ENCODE measurements at regions not wholly inside any gene's neighbourhood (a gene's known extent, or its start where the extent isn't known, plus 50 kb on each side); places are given as distances from the start of the nearest gene placed in this dataset.

- DNase-seq (ENCODE audit: low spot score): no peak
Observed at GRCh38 chr10:4109469-4109868, 324.5 kb upstream of the KLF6 start.

GRCh38 chr10:4108693-4109092 is 323.7 kb upstream of the KLF6 start:
- DNase-seq (ENCODE audit: low spot score): no peak

DNA sequence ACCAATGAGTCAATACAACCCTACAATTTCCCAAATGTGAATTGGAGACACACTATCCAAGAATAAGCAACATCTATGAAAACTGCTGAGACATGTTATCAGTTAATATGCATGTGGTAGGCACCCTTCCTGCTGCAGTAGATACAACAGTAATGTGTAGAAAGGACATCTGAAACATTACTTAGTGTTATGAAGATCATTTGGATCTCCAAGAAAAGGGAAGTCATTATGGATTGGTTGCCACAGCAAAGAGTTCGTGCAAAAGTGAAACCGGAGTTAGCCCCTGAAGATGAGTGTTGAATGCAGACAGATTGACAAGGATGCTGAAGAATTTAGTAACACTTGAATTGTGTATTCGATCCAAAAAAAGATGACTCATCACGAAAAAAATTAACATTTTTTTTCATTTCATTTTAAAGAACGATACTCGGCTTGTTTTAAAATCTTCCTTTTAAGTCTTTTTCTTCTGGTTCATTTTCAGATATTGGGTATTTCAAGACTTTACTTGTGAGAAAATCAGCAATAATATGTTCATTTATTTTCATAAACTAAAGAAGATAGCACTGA is 322.4 kb upstream of the KLF6 start:
- DNase-seq (ENCODE audit: low spot score): no peak

GRCh38 chr10:4103603-4104002 is 318.6 kb upstream of the KLF6 start:
- DNase-seq (ENCODE audit: low spot score): no peak

- no peak for DNase-seq (ENCODE audit: low spot score)
Observed at GRCh38 chr10:4102802-4103344, 317.9 kb upstream of the KLF6 start.

GRCh38 chr10:4101918-4102654 is 317.1 kb upstream of the KLF6 start:
- DNase-seq (ENCODE audit: low spot score): no peak

DNA sequence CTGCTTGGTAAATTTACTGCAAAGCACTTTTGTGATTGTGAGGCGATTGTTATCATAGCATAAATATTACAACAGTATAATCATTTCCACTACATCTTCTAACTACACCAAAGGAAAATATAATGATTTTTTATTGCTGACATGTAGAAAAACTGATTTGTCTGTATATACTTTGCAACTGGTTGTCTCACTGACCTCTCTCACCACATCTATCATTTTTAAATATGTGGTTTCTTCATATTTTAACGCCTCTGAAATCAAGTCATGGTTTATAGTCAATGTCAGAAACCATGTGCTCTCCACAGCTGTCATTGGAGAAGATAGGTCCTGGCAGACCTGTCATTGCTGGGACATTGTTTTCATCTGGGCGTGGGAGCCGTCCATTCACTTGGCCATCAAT is 315.4 kb upstream of the KLF6 start:
- DNase-seq (ENCODE audit: low spot score): no peak

DNA sequence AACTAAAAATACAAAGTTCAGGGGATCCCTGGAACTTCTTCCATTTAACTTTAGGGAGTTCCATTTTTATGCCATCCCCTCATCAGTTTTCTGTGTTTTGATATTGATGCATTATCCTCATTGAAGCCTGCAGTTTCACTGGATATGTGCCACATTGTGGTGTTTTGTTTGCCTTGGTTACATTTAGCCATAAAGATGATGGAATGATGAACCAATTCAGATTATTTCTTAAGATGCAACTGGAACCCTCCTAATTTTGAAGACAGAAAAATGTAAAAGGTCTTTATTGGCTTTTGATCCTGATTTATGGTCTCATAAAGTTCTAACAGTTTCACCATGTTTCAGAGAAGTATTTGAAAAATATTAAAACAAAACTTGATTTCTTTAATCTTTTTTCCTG is 314.2 kb upstream of the KLF6 start:
- DNase-seq (ENCODE audit: low spot score): no peak

DNA sequence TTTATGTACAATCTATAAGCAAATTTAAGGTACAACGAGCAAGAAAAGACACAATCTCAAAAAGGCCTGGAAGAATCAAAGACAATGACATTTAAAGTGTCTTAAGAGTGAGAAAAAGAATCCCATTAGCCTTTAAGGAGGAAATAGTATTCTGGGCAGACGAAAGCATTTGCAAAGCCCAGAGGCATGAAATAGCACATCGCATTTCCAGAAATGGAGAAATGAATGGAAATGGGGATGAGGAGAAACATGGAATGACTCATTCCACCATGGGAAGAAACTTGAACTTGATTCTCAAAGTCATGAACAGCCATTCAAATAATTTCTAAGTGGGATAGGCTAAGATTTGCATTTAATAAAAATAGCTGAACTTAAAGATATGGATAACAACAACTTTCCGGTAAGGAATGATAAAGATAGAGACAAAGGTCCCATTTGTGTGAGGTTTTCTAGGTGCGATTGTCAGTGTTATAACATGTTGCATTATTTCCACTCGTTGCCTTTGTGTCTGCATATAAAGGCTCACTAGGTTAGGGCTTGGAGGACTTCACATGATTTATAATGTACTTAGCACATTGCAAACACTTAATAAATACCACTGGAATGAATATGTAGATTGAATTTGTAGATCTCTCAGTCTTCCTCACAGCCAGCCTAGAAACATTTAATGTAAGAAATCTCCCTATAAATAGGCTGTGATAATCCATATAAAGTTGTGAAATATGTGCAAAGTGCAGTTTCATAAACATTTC is 310.3 kb upstream of the KLF6 start:
- no peak for DNase-seq (ENCODE audit: low spot score)

DNA sequence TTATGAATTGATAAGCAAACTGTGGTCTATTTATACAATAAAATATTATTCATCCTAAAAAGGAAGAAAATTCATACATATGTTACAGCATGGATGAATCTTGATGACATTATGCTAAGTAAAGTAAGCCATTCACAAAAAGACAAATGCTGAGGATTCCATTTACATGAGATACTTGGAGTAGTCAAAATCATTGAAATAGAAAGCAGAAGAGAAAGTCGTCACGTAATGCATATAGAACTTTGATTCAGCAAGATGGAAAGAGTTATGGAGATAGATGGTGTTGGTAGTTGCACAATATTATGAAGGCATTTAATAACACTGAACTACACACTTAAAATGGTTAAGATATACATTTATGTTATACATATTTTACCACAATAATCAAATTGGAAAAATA is 309.7 kb upstream of the KLF6 start:
- no peak for DNase-seq (ENCODE audit: low spot score)

GRCh38 chr10:4093438-4093837 is 308.4 kb upstream of the KLF6 start:
- DNase-seq (ENCODE audit: low spot score): no peak

DNA sequence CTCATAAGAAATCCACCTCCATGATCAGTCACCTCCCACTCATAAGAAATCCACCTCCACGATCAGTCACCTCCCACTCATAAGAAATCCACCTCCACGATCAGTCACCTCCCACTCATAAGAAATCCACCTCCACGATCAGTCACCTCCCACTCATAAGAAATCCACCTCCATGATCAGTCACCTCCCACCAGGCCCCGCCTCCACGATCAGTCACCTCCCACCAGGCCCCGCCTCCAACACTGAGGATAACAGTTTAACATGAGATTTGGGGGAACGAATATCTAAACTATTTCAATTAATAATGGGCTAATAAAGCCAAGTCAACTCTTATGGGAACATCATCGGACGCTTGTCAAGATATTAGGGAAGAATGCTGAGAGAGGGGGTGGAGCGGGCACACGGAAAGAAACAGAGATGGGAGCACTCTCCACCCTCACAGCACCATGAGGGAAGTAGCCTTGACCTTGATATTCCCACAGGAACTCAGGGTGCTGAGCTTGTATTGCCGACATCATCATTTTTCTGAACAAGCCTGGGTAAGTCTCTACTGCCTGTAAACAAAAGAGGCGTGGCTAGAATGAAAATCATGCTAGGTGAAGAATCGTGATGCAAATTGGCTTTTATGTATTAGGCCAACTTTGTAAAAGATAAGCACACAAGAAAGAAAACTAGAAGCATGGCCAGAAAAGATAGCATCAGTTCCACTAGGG is 303.5 kb upstream of the KLF6 start:
- DNase-seq (ENCODE audit: low spot score): no peak

GRCh38 chr10:4086131-4086898 is 301.3 kb upstream of the KLF6 start:
- no peak for DNase-seq (ENCODE audit: low spot score)

DNA sequence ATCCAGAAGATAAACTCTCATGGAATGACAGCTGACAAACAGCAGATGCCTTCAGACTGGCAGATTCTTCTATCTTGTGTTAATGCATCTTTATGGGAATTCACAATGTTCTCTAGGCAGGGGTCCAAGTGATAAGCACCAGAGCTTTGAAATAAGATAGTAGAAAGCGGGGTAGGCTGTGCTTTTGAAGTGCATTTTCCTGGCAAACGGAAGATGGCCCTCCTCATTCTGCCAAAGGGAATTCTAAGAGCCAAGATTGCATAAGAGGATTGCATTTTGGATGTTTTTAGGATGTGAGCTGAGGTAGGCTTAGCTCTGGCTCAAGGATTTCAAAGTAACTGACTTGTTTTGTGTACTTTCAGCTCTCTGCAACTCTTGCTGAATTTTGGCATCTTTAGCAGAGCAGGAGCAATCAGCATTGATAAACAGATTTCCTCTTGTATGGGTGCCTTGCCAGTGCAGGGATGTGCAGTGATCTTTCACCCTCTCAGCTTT is 298.5 kb upstream of the KLF6 start:
- no peak for DNase-seq (ENCODE audit: low spot score)

DNA sequence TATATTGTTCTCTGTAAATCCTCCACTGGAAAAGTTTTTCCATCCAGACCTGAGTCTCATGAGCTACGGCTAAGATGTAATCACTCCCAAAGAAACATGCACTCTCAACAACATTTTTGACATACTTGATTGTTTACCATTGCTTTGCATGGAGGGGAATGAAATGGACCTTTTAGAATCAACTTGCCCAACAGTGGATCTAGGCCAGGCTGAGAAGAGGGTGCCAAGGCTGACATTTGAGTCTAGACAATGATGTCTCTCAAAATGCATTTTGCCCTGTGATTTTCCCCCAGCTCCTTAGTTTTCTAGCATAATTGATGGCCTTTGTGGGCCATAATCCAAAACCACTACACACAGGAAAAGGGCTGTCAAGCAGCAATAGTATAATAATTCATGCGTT is 297.9 kb upstream of the KLF6 start:
- DNase-seq (ENCODE audit: low spot score): no peak

- DNase-seq (ENCODE audit: low spot score): no peak
Observed at GRCh38 chr10:4081685-4082111, 296.7 kb upstream of the KLF6 start.

GRCh38 chr10:4080225-4080805 is 295.3 kb upstream of the KLF6 start:
- DNase-seq (ENCODE audit: low spot score): no peak

DNA sequence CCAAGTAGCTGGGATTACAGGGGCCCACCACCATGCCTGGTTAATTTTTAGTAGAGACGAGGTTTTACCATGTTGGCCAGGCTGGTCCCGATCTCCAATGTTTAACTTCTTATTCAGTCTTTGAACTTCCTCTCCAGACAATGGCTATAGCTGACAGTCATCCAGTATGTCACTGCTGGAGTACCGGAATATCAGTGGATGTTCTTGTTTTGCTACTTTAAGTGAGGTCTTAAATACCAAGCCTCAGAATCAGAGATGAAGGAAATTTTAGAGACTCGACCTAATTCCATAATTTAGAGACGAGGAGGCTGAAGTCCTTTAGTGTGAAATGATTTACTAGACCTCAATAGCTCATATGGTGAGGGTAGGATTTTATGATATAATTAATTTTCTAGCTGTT is 294.8 kb upstream of the KLF6 start:
- DNase-seq (ENCODE audit: low spot score): no peak

DNA sequence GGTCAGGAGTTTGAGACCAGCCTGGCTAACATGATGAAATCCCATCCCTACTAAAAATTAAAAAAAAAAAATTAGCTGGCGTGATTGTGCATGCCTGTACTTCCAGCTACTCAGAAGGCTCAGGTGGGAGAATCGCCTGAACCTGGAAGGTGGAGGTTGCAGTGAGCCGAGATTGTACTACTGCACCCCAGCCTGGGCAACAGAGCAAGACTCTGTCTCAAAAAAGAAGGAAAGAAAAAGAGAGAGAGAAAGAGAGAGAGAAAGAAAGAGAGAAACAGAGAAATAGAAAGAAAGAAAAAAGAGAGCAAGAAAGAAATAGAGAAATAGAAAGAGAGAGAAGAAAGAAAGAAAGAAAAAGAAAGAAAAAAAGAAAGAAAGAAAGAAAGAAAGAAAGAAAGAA is 292.8 kb upstream of the KLF6 start:
- DNase-seq (ENCODE audit: low spot score): no peak

DNA sequence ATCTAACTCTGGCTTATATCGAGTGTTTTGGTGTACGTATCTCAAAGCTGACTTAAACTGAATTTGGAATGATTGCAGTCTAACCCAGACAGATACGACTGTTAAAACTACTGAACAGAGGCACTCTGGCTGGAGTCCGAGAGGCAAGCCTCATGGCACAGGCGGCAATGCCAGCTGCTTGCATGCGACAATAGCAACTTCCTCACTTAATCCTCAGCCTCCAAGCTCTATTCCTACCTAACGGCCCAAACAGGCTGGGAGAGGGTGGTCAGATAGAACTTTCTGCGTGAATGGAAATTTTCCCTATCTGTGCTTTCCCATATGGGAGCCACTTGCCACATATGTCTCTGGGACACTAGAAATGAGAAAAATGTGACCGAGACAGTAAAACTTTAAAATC is 292.0 kb upstream of the KLF6 start:
- no peak for DNase-seq (ENCODE audit: low spot score)

GRCh38 chr10:4075443-4075842 is 290.4 kb upstream of the KLF6 start:
- no peak for DNase-seq (ENCODE audit: low spot score)

Measured in hematopoietic multipotent progenitor cell treated with erythropoietin and hydrocortisone succinate and interleukin-3 and kit ligand, for 17 days (in vitro differentiated cells).